NB4 (cell line): ENCODE measurements at regions not wholly inside any gene's neighbourhood (a gene's known extent, or its start where the extent isn't known, plus 50 kb on each side); places are given as distances from the start of the nearest gene placed in this dataset.

Experiments
- CTCF ChIP-seq: IDR thresholded peaks from one replicate; pipeline ENCODE4 v1.5.1; 2012; ENCODE audit warnings: low read depth, low read length
- MAX ChIP-seq: IDR thresholded peaks from 2 replicates; pipeline ENCODE4 v1.6.1; 2011; ENCODE audit warnings: low read depth, low read length
- POLR2A ChIP-seq: IDR thresholded peaks from 2 replicates; pipeline ENCODE4 v1.6.1; 2011; ENCODE audit warnings: mild to moderate bottlenecking; ENCODE audit not compliant: insufficient read length; ENCODE audit errors: extremely low read depth

GRCh38 chr1:58090640-58091039, 455.9 kb downstream of the OMA1 start:
- no peak for TF ChIP-seq CTCF
- TF ChIP-seq POLR2A, result no peak
- TF ChIP-seq MAX, result no peak
